Neural cell (in vitro differentiated cells): ENCODE measurements at regions not wholly inside any gene's neighbourhood (a gene's known extent, or its start where the extent isn't known, plus 50 kb on each side); places are given as distances from the start of the nearest gene placed in this dataset.

Experiments
- EZH2 ChIP-seq: fragments of 200-600, 300-800 bp; shearing (Covaris generic), sonication (generic); IDR thresholded peaks from 2 replicates; pipeline ENCODE4 v1.6.1; 2014; ENCODE audit warnings: antibody characterized with exemption, low read length, borderline replicate concordance, mild to moderate bottlenecking; ENCODE audit not compliant: insufficient read depth, poor library complexity, severe bottlenecking
- POLR2AphosphoS5 ChIP-seq: IDR thresholded peaks from 2 replicates; pipeline ENCODE4 v1.6.1; 2012
- TF ChIP-seq, protein P1 (sequence below): IDR thresholded peaks from 2 replicates; pipeline ENCODE4 v1.6.1; 2012; ENCODE audit warnings: borderline replicate concordance
- TF ChIP-seq, protein P2 (sequence below): fragments of 450-650 bp; IDR thresholded peaks from 2 replicates; pipeline ENCODE4 v1.5.1; 2014; ENCODE audit warnings: antibody characterized with exemption, mild to moderate bottlenecking, moderate library complexity; ENCODE audit not compliant: poor library complexity, severe bottlenecking

DNA sequence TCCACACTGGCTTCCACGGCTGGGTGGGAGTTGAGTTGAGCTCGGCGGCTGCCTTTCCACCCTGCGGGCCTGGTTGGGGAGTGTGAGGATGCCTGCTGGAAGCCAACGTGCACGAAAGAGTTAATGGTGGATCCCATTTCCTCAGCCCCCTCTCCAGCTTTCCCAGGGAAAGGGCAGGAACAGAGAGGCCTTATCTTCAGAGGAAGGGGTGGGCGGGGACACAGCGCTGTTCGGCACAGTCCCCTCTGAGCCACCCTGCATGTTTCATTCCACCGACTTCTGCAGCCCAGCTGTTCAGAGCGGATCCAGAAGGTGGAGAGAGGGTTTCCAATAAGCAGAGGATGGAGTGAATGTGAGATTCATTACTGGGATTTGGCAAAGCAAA, 295.3 kb downstream of the SEC14L1 start:
- TF ChIP-seq, protein P1, sequence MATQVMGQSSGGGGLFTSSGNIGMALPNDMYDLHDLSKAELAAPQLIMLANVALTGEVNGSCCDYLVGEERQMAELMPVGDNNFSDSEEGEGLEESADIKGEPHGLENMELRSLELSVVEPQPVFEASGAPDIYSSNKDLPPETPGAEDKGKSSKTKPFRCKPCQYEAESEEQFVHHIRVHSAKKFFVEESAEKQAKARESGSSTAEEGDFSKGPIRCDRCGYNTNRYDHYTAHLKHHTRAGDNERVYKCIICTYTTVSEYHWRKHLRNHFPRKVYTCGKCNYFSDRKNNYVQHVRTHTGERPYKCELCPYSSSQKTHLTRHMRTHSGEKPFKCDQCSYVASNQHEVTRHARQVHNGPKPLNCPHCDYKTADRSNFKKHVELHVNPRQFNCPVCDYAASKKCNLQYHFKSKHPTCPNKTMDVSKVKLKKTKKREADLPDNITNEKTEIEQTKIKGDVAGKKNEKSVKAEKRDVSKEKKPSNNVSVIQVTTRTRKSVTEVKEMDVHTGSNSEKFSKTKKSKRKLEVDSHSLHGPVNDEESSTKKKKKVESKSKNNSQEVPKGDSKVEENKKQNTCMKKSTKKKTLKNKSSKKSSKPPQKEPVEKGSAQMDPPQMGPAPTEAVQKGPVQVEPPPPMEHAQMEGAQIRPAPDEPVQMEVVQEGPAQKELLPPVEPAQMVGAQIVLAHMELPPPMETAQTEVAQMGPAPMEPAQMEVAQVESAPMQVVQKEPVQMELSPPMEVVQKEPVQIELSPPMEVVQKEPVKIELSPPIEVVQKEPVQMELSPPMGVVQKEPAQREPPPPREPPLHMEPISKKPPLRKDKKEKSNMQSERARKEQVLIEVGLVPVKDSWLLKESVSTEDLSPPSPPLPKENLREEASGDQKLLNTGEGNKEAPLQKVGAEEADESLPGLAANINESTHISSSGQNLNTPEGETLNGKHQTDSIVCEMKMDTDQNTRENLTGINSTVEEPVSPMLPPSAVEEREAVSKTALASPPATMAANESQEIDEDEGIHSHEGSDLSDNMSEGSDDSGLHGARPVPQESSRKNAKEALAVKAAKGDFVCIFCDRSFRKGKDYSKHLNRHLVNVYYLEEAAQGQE: no peak
- TF ChIP-seq, protein P2, sequence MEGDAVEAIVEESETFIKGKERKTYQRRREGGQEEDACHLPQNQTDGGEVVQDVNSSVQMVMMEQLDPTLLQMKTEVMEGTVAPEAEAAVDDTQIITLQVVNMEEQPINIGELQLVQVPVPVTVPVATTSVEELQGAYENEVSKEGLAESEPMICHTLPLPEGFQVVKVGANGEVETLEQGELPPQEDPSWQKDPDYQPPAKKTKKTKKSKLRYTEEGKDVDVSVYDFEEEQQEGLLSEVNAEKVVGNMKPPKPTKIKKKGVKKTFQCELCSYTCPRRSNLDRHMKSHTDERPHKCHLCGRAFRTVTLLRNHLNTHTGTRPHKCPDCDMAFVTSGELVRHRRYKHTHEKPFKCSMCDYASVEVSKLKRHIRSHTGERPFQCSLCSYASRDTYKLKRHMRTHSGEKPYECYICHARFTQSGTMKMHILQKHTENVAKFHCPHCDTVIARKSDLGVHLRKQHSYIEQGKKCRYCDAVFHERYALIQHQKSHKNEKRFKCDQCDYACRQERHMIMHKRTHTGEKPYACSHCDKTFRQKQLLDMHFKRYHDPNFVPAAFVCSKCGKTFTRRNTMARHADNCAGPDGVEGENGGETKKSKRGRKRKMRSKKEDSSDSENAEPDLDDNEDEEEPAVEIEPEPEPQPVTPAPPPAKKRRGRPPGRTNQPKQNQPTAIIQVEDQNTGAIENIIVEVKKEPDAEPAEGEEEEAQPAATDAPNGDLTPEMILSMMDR: no peak
- TF ChIP-seq EZH2: no peak
- no peak for TF ChIP-seq POLR2AphosphoS5
